K562 (cell line): ENCODE measurements at regions not wholly inside any gene's neighbourhood (a gene's known extent, or its start where the extent isn't known, plus 50 kb on each side); places are given as distances from the start of the nearest gene placed in this dataset.

Experiments used
- ATAC-seq: fragments of 200-7000 bp; cut with Tn5 transposase; 3 replicates; pipeline ENCODE4 v1.9.1; 2020; ENCODE audit warnings: moderate library complexity
- BruUV-seq: library from RNA; stranded (reverse); fragments of 400-500 nt; replicated peaks from 2 replicates; lab custom pipeline; 2021; lab: Mats Ljungman, UMichigan
- CTCF ChIA-PET: fragments of 300-600 bp; formaldehyde crosslinking; extraction: SDS; loops from one replicate; lab custom pipeline; 2021; ENCODE audit warnings: low intra/inter-chr PET ratio; lab: Yijun Ruan, JAX
- POLR2A ChIA-PET: fragments of 300-600, 350-650 bp; sonication (Branson Sonifier 250); formaldehyde crosslinking; extraction: SDS; loops from one replicate; lab custom pipeline; 2021; ENCODE audit warnings: antibody characterized with exemption, inconsistent platforms; lab: Yijun Ruan, JAX
- DNase-seq, 4 experiments: peaks; one replicate each; pipeline versions ENCODE4 v3.0.0 to v3.0.0-alpha.2; 2011 to 2018; ENCODE audit warnings: low spot score in 3 of 4, mixed read lengths in 3 of 4; ENCODE audit errors: extremely low read depth in 1 of 4
- FAIRE-seq: peaks from 2 replicates; lab custom pipeline; 2011; peaks lifted over from hg19 to GRCh38; lab: Jason Lieb, UNC
- H2AFZ ChIP-seq: 2 replicates; pipeline ENCODE4 v1.6.0; 2011; ENCODE audit warnings: low read depth, low read length, control low read depth, inconsistent platforms
- H3K27ac ChIP-seq: fragments of 200-600 bp; 3 replicates; pipeline ENCODE4 v1.8.0; 2011; ENCODE audit warnings: low read depth, mild to moderate bottlenecking, control low read depth, inconsistent platforms, low read length, moderate library complexity, mixed read lengths; ENCODE audit errors: extremely low read depth
- H3K27me3 ChIP-seq, 2 experiments: fragments of 300-600 bp in 1 of 2; 2 replicates in 1 of 2; 3 replicates in 1 of 2; pipeline versions ENCODE4 v1.6.0 to v1.8.0; 2011; ENCODE audit warnings: inconsistent platforms in 2 of 2, low read length in 2 of 2, mild to moderate bottlenecking in 1 of 2, mixed read lengths in 1 of 2, moderate library complexity in 1 of 2; ENCODE audit not compliant: control insufficient read depth in 2 of 2, insufficient read depth in 2 of 2
- H3K36me3 ChIP-seq: fragments of 300-600 bp; 3 replicates; pipeline ENCODE4 v1.8.0; 2011; ENCODE audit warnings: mild to moderate bottlenecking, low read length, inconsistent platforms; ENCODE audit not compliant: control insufficient read depth, insufficient read depth
- H3K4me1 ChIP-seq, 2 experiments: fragments of 200-600 bp in 1 of 2; replicated peaks in 1 of 2; 2 replicates in 1 of 2; 3 replicates in 1 of 2; pipeline versions ENCODE4 v1.5.1 to v1.8.0; 2011; ENCODE audit warnings: inconsistent platforms in 2 of 2, low read length in 2 of 2, mild to moderate bottlenecking in 1 of 2, mixed read lengths in 1 of 2, moderate library complexity in 1 of 2; ENCODE audit not compliant: control insufficient read depth in 2 of 2, insufficient read depth in 2 of 2
- H3K4me2 ChIP-seq: 2 replicates; pipeline ENCODE4 v1.6.1; 2011; ENCODE audit warnings: low read length, control low read depth, inconsistent platforms, mixed read lengths; ENCODE audit not compliant: insufficient read depth
- H3K4me3 ChIP-seq: fragments of 200-600 bp; sonication (generic), shearing (Covaris generic); 2 replicates; pipeline ENCODE4 v1.5.1; 2016; ENCODE audit warnings: control low read depth, inconsistent platforms
- H3K79me2 ChIP-seq: fragments of 200-600 bp; 3 replicates; pipeline ENCODE4 v1.8.0; 2011; ENCODE audit warnings: low read length, inconsistent platforms; ENCODE audit not compliant: control insufficient read depth, insufficient read depth
- H3K9ac ChIP-seq, 2 experiments: 2 replicates each; pipeline versions ENCODE4 v1.6.0 to v1.6.1; 2011; ENCODE audit warnings: low read depth in 2 of 2, low read length in 2 of 2, control low read depth in 1 of 2, inconsistent platforms in 1 of 2, mild to moderate bottlenecking in 1 of 2, mixed read lengths in 1 of 2; ENCODE audit not compliant: insufficient read depth in 1 of 2
- H3K9me1 ChIP-seq: one replicate; pipeline ENCODE4 v1.6.0; 2011; ENCODE audit warnings: inconsistent platforms, mild to moderate bottlenecking, low read length, moderate library complexity; ENCODE audit not compliant: control insufficient read depth, insufficient read depth
- H3K9me3 ChIP-seq: replicated peaks from 2 replicates; pipeline ENCODE4 v1.5.1; 2011; ENCODE audit warnings: low read depth, low read length, inconsistent platforms; ENCODE audit not compliant: control insufficient read depth, insufficient read depth
- H4K20me1 ChIP-seq: replicated peaks from 2 replicates; pipeline ENCODE4 v1.6.1; 2011; ENCODE audit warnings: low read length, inconsistent platforms, mixed read lengths; ENCODE audit not compliant: control insufficient read depth, insufficient read depth
- NUFIP1 ChIP-seq: fragments of 450-650 bp; IDR thresholded peaks from 2 replicates; pipeline ENCODE4 v1.6.1; 2018; ENCODE audit not compliant: partially characterized antibody
- SLC30A9 ChIP-seq: fragments of 250-450 bp; sonication (Bioruptor Pico); IDR thresholded peaks from 2 replicates; pipeline ENCODE4 v1.8.0; 2022; ENCODE audit warnings: mild to moderate bottlenecking, moderate library complexity
- ZBTB5 ChIP-seq: fragments of 450-650 bp; IDR thresholded peaks from 2 replicates; pipeline ENCODE4 v1.6.1; 2017; ENCODE audit warnings: antibody characterized with exemption
- ZNF174 ChIP-seq: fragments of 250-450 bp; sonication (Bioruptor Pico); IDR thresholded peaks from 2 replicates; pipeline ENCODE4 v1.4.0; 2020; ENCODE audit warnings: mild to moderate bottlenecking
- ZNF655 ChIP-seq: fragments of 250-450 bp; sonication (Bioruptor Pico); IDR thresholded peaks from 2 replicates; pipeline ENCODE4 v1.5.0; 2021
- WGBS: fragments of 100-300 bp; shearing (Covaris generic); methylation state at CpG from one replicate; pipeline ENCODE4 v1.1.6; 2016; ENCODE audit warnings: low coverage, mixed read lengths; ENCODE audit not compliant: insufficient coverage; ENCODE audit errors: missing lambda C conversion rate; 5-methylcytosine and 5-hydroxymethylcytosine counted together
- in situ Hi-C: fragments of 300-500 bp; cut with MboI; formaldehyde crosslinking; loops from 4 replicates; pipeline ENCODE4 v1.15.0; 2018; ENCODE audit warnings: inconsistent platforms, mixed read lengths
- intact Hi-C: fragments of 100-400 bp; cut with micrococcal nuclease; formaldehyde crosslinking; loops from 2 replicates; pipeline ENCODE4 v1.14.2; 2022

- no TSS peak for BruUV-seq
- FAIRE-seq (no peak), DNase-seq (no peak), ATAC-seq (no peak)
- ChIA-PET CTCF (no interaction called here), POLR2A (no interaction called here)
- in situ Hi-C loops (no loop called here), intact Hi-C loops (no loop called here)
- H3K4me3 ChIP-seq: no peak overlapping the region
- WGBS: 0% methylated on average over 5 of the region's 5 CpGs
- H3K9ac ChIP-seq: no peak overlapping the region
- no peaks in the 10 kb centered on the region for H3K9me1 ChIP-seq
- H3K36me3 ChIP-seq: no peaks in the 10 kb centered on the region
- no peaks in the 10 kb centered on the region for H3K9me3 ChIP-seq
- no peaks in the 10 kb centered on the region for H3K79me2 ChIP-seq
- no peak overlapping the region for H2AFZ ChIP-seq
- H3K27ac ChIP-seq: no peak overlapping the region
- H3K27me3 ChIP-seq: no peaks in the 10 kb centered on the region
- H4K20me1 ChIP-seq: no peaks in the 10 kb centered on the region
- no peaks in the 10 kb centered on the region for H3K4me1 ChIP-seq
- no peak for TF ChIP-seq NUFIP1
- TF ChIP-seq SLC30A9 (CRISPR knock-in tag): no peak
- no peak overlapping the region for H3K4me2 ChIP-seq
Observed at GRCh38 chr9:79014929-79015699, 556.7 kb upstream of the TLE4 start.

- Histone ChIP-seq H3K36me3 (no peaks in the 10 kb centered on the region), H3K9me1 (no peaks in the 10 kb centered on the region), H4K20me1 (no peaks in the 10 kb centered on the region), H3K79me2 (no peaks in the 10 kb centered on the region), H3K4me2 (no peak overlapping the region), H3K9me3 (no peaks in the 10 kb centered on the region), H3K27ac (no peak overlapping the region), H3K9ac (no peak overlapping the region), H3K27me3 (no peaks in the 10 kb centered on the region), H3K4me1 (no peaks in the 10 kb centered on the region), H3K4me3 (no peak overlapping the region), H2AFZ (no peak overlapping the region)
- DNase-seq (no peak), ATAC-seq (no peak), FAIRE-seq (no peak)
- ChIA-PET POLR2A (no interaction called here), CTCF (no interaction called here)
- TF ChIP-seq ZNF174 (CRISPR knock-in tag): no peak
- no peak for TF ChIP-seq ZBTB5
- TF ChIP-seq ZNF655 (CRISPR knock-in tag): no peak
- in situ Hi-C loops: no loop called here
- intact Hi-C loops: no loop called here
- no TSS peak for BruUV-seq
- 0% methylated on average over 4 of the region's 4 CpGs for WGBS
Observed at GRCh38 chr9:79015951-79016350, 555.8 kb upstream of the TLE4 start.
